DMS 273 treated with DMSO at 0.1 percent for 48 hours (cell line): ENCODE measurements at regions not wholly inside any gene's neighbourhood (a gene's known extent, or its start where the extent isn't known, plus 50 kb on each side); places are given as distances from the start of the nearest gene placed in this dataset.
"Not testable (repeated sequence)": the region's sequence is repeated elsewhere in the genome, so short reads cannot be mapped to it uniquely, and the experiment has no call there.

Experiments used
- DNase-seq: peaks from one replicate; lab custom pipeline; 2025; lab: John Stamatoyannopoulos, UW

DNA sequence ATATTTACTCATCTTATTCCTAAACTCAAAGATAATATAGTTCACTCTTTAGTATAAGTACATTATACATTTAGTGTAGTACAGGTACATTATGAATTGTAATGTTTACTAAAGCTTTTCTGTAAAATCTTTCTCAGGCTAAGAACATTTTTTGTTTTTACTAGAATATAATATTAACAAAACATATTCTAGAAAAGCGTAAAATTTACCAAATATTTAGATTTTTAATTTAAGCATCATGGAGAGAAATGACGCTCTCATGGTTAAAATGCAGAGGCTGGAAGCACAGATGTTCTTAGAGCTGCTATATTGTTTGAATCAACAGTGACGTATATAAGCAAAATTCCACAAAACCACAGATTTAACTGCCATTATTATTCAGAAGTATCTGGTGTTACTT is 54.7 kb upstream of the NBPF15 start:
- not testable (repeated sequence) for DNase-seq

GRCh38 chr1:144516906-144517305 is 55.4 kb upstream of the NBPF15 start:
- not testable (repeated sequence) for DNase-seq

- not testable (repeated sequence) for DNase-seq
These were observed 57.0 kb upstream of the NBPF15 start for GRCh38 chr1:144518439-144518838.

DNA sequence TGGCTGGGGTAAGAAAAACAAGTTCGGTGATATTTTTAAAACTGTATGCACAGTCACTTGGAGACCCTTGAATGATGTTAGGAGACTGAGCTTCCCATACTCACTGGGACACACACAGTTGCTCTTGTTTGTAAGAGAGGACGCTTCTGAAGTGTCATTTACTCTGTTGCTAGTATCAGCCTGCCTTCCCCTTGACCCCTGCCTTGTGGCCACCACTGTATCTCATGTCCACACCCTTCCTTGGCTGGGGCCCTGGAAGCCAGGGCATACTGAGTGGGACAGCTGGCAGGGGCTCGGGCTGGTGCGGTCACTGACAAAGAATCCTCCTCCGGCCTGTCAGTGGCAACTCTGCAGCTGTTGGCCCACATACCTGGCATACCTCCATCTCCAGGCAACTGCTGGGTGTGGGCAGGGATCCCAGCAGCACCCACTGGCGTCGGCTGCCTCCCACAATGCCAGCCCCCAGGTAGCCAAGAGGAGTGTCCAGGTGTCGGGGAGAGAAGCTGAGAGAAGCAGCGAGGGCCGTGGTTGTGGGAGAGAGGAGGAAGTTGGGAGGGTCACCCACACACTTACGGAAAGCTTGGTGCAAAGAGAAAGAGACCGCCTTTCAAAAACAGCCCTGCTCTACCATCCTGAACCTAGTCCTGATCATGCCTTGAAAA is 58.2 kb upstream of the NBPF15 start:
- DNase-seq = not testable (repeated sequence)

DNA sequence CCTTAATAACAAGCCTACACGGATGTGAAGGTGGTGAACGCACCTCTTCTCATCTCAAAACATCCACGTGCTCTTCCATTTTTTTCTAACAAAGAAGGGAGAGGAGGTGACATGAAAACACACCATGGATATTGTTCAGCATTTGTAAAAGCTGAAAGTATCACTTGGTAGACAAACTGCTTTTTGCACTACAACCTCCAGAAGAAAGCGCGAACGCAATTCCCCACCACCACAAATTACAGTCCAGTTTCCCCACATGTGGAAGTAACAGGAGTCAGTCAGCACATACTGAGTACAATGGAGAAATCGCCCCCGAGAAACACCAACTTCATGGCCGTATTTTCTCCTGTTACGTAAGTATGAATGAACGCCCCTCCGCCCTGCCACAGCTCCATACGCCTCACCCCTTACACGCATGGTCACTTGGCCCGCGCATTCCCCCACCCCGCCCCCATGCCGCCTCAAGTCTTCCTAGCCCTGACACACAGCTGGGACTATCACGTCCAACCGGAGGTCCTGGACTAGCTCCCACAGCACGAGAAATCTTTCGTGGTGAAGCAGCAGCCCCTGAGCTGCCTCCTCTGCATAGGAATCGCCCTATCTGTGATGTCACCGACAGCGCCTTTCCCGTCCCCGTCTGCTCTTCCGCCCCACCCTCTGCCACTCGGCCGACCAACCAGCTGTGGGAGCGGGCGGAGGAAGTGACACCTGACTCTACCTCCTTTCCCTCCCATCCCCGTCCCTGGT is 62.4 kb upstream of the NBPF15 start:
- DNase-seq = peak; percentile 82

- not testable (repeated sequence) for DNase-seq
These were observed 60.5 kb upstream of the PPIAL4F start for GRCh38 chr1:144532156-144532607.

- not testable (repeated sequence) for DNase-seq
These were observed 59.2 kb upstream of the PPIAL4F start for GRCh38 chr1:144533480-144533879.

- DNase-seq = not testable (repeated sequence)
These were observed 58.4 kb upstream of the PPIAL4F start for GRCh38 chr1:144534286-144534685.

DNA sequence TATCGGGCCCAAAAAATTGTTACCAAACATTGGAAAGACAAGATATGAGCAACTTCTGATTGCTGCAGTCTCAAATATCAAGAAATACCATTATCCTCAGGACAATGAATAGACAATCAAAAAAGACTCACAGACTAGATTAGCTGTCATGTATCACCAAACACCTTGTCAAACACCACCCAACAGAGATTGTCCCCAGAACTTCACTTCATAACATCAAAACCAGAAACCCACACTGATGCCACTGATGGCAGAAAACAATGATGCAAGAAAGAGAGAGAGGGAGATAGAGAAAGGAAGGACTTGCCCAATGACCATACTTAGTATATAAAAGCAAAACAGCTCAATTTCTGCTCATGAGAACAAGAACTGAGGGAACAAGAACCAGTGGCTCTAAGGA is 56.0 kb upstream of the PPIAL4F start:
- not testable (repeated sequence) for DNase-seq

DNA sequence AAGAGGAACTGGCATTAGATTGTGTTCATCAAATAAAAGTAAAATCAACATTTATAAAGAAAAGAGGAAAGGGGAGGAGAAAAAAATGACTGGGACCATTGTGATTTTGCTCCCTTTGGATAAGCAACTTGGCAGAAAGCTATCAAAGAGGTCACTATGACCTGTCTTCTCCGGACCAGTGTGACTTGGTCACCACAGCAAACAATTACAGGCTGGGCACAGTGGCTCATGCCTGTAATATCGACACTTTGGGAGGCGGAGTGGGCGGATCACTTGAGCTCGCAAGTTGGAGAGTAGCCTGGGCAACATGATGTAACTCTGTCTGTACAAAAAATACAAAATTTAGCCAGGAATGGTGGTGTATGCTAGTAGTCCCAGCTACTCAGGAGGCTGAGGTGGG is 55.5 kb upstream of the PPIAL4F start:
- DNase-seq = not testable (repeated sequence)

GRCh38 chr1:144538736-144539135 is 54.0 kb upstream of the PPIAL4F start:
- not testable (repeated sequence) for DNase-seq

- DNase-seq = not testable (repeated sequence)
These were observed 53.3 kb upstream of the PPIAL4F start for GRCh38 chr1:144539191-144539960.
